Activated T-helper 17 cell treated with anti-CD3 and anti-CD28 coated beads, Interleukin-2, amount 50 U/mL, for 72 hours (primary cell): ENCODE measurements at regions not wholly inside any gene's neighbourhood (a gene's known extent, or its start where the extent isn't known, plus 50 kb on each side); places are given as distances from the start of the nearest gene placed in this dataset.
A peak's percentile ranks its signal among the peaks of the same experiment; 100 is the strongest.

Experiments used
- ATAC-seq: fragments of 150-1000 bp; cut with Tn5 transposase; replicated peaks from 2 replicates; pipeline ENCODE4 v1.10.0; 2021; ENCODE audit warnings: mild to moderate bottlenecking, moderate library complexity
- H3K27ac Mint-ChIP-seq: one replicate; pipeline ENCODE4 v1.8.0; 2022; ENCODE audit warnings: mixed read lengths
- H3K27me3 Mint-ChIP-seq: one replicate; pipeline ENCODE4 v1.8.0; 2022; ENCODE audit warnings: mixed read lengths
- H3K36me3 Mint-ChIP-seq: one replicate; pipeline ENCODE4 v1.8.0; 2022; ENCODE audit warnings: low read depth, mild to moderate bottlenecking, mixed read lengths
- H3K4me1 Mint-ChIP-seq: one replicate; pipeline ENCODE4 v1.8.0; 2022; ENCODE audit warnings: mixed read lengths
- H3K4me3 Mint-ChIP-seq: one replicate; pipeline ENCODE4 v1.8.0; 2022; ENCODE audit warnings: mild to moderate bottlenecking, mixed read lengths
- H3K9me3 Mint-ChIP-seq: one replicate; pipeline ENCODE4 v1.8.0; 2022; ENCODE audit warnings: mixed read lengths

- ATAC-seq: no peak
These were observed 65.7 kb downstream of the UNC5CL start for GRCh38 chr6:40973304-40973703.

GRCh38 chr6:40972814-40973213, 66.2 kb downstream of the UNC5CL start:
- Mint-ChIP-seq H3K27me3 (peaks cover 44% of the 10 kb centered on the region), H3K4me1 (no peaks in the 10 kb centered on the region), H3K4me3 (no peak overlapping the region), H3K27ac (no peak overlapping the region), H3K36me3 (no peaks in the 10 kb centered on the region), H3K9me3 (peaks cover 10% of the 10 kb centered on the region)
- ATAC-seq: no peak

More at GRCh38 chr6:40973304-40973703, 65.7 kb downstream of the UNC5CL start:
- no peaks in the 10 kb centered on the region for H3K4me1 Mint-ChIP-seq
- H3K4me3 Mint-ChIP-seq: no peak overlapping the region
- H3K9me3 Mint-ChIP-seq: peaks cover 10% of the 10 kb centered on the region
- peaks cover 48% of the 10 kb centered on the region for H3K27me3 Mint-ChIP-seq
- H3K27ac Mint-ChIP-seq: no peak overlapping the region
- no peaks in the 10 kb centered on the region for H3K36me3 Mint-ChIP-seq

- no peaks in the 10 kb centered on the region for H3K4me1 Mint-ChIP-seq
- peaks cover 9% of the 10 kb centered on the region for H3K9me3 Mint-ChIP-seq
- no peak for ATAC-seq
- no peaks in the 10 kb centered on the region for H3K36me3 Mint-ChIP-seq
- no peak overlapping the region for H3K27ac Mint-ChIP-seq
- no peak overlapping the region for H3K4me3 Mint-ChIP-seq
- peaks cover 37% of the 10 kb centered on the region for H3K27me3 Mint-ChIP-seq
These were observed 66.8 kb downstream of the UNC5CL start for GRCh38 chr6:40972190-40972589.

GRCh38 chr6:40968620-40969164, 70.3 kb downstream of the UNC5CL start:
- Mint-ChIP-seq H3K27ac (no peak overlapping the region), H3K27me3 (peaks cover 9% of the 10 kb centered on the region), H3K36me3 (no peaks in the 10 kb centered on the region), H3K4me1 (no peaks in the 10 kb centered on the region), H3K9me3 (peaks cover 6% of the 10 kb centered on the region), H3K4me3 (no peak overlapping the region)
- no peak for ATAC-seq

- peaks cover 8% of the 10 kb centered on the region for H3K4me1 Mint-ChIP-seq
These were observed 72.2 kb downstream of the UNC5CL start for GRCh38 chr6:40966860-40967259.

GRCh38 chr6:40965046-40965445, 74.0 kb downstream of the UNC5CL start:
- no peak for ATAC-seq
- H3K4me3 Mint-ChIP-seq: no peak overlapping the region
- H3K27ac Mint-ChIP-seq: no peak overlapping the region
- H3K9me3 Mint-ChIP-seq: no peaks in the 10 kb centered on the region
- H3K4me1 Mint-ChIP-seq: peaks cover 8% of the 10 kb centered on the region
- H3K36me3 Mint-ChIP-seq: no peaks in the 10 kb centered on the region
- no peaks in the 10 kb centered on the region for H3K27me3 Mint-ChIP-seq

More at GRCh38 chr6:40966860-40967259, 72.2 kb downstream of the UNC5CL start:
- ATAC-seq: no peak
- peaks cover 5% of the 10 kb centered on the region for H3K27me3 Mint-ChIP-seq
- no peaks in the 10 kb centered on the region for H3K36me3 Mint-ChIP-seq
- H3K4me3 Mint-ChIP-seq: no peak overlapping the region
- peaks cover 3% of the 10 kb centered on the region for H3K9me3 Mint-ChIP-seq
- no peak overlapping the region for H3K27ac Mint-ChIP-seq

GRCh38 chr6:40963019-40963418, 76.0 kb downstream of the UNC5CL start:
- H3K9me3 Mint-ChIP-seq: no peaks in the 10 kb centered on the region
- H3K27me3 Mint-ChIP-seq: no peaks in the 10 kb centered on the region
- H3K27ac Mint-ChIP-seq: peak overlapping the region; percentile 87
- H3K4me1 Mint-ChIP-seq: peaks cover 8% of the 10 kb centered on the region
- peak; percentile 10 for ATAC-seq
- H3K4me3 Mint-ChIP-seq: no peak overlapping the region
- H3K36me3 Mint-ChIP-seq: no peaks in the 10 kb centered on the region

- peak overlapping the region; percentile 31 for H3K4me3 Mint-ChIP-seq
- ATAC-seq: peak; percentile 98
These were observed 76.8 kb downstream of the UNC5CL start for GRCh38 chr6:40962241-40962640.

GRCh38 chr6:40961831-40962230, 77.2 kb downstream of the UNC5CL start:
- H3K4me3 Mint-ChIP-seq: peak overlapping the region; percentile 31
- no peaks in the 10 kb centered on the region for H3K36me3 Mint-ChIP-seq
- peaks cover 8% of the 10 kb centered on the region for H3K4me1 Mint-ChIP-seq
- no peaks in the 10 kb centered on the region for H3K27me3 Mint-ChIP-seq
- peak overlapping the region; percentile 87 for H3K27ac Mint-ChIP-seq
- no peak for ATAC-seq
- H3K9me3 Mint-ChIP-seq: no peaks in the 10 kb centered on the region

More at GRCh38 chr6:40962241-40962640, 76.8 kb downstream of the UNC5CL start:
- no peaks in the 10 kb centered on the region for H3K27me3 Mint-ChIP-seq
- peaks cover 8% of the 10 kb centered on the region for H3K4me1 Mint-ChIP-seq
- no peaks in the 10 kb centered on the region for H3K36me3 Mint-ChIP-seq
- H3K27ac Mint-ChIP-seq: peak overlapping the region; percentile 87
- H3K9me3 Mint-ChIP-seq: no peaks in the 10 kb centered on the region

GRCh38 chr6:40960742-40961430, 78.1 kb downstream of the UNC5CL start:
- Mint-ChIP-seq H3K4me1 (peaks cover 8% of the 10 kb centered on the region), H3K36me3 (no peaks in the 10 kb centered on the region), H3K27me3 (no peaks in the 10 kb centered on the region), H3K4me3 (no peak overlapping the region), H3K9me3 (no peaks in the 10 kb centered on the region), H3K27ac (no peak overlapping the region)
- no peak for ATAC-seq

- no peak for ATAC-seq
- Mint-ChIP-seq H3K36me3 (no peaks in the 10 kb centered on the region), H3K4me3 (no peak overlapping the region), H3K9me3 (no peaks in the 10 kb centered on the region), H3K27me3 (no peaks in the 10 kb centered on the region), H3K4me1 (peaks cover 8% of the 10 kb centered on the region), H3K27ac (no peak overlapping the region)
These were observed 79.2 kb downstream of the UNC5CL start for GRCh38 chr6:40959781-40960327.

- peaks cover 8% of the 10 kb centered on the region for H3K4me1 Mint-ChIP-seq
- H3K27me3 Mint-ChIP-seq: peaks cover 3% of the 10 kb centered on the region
- H3K27ac Mint-ChIP-seq: peak overlapping the region; percentile 32
- no peak for ATAC-seq
- no peaks in the 10 kb centered on the region for H3K9me3 Mint-ChIP-seq
- H3K36me3 Mint-ChIP-seq: no peaks in the 10 kb centered on the region
- no peak overlapping the region for H3K4me3 Mint-ChIP-seq
These were observed 80.3 kb downstream of the UNC5CL start for GRCh38 chr6:40958738-40959137.

- Mint-ChIP-seq H3K4me1 (peaks cover 8% of the 10 kb centered on the region), H3K36me3 (no peaks in the 10 kb centered on the region), H3K4me3 (no peak overlapping the region), H3K27me3 (peaks cover 3% of the 10 kb centered on the region), H3K9me3 (no peaks in the 10 kb centered on the region), H3K27ac (no peak overlapping the region)
- ATAC-seq: no peak
These were observed 81.2 kb downstream of the UNC5CL start for GRCh38 chr6:40957616-40958492.

GRCh38 chr6:40956936-40957335, 82.1 kb downstream of the UNC5CL start:
- peaks cover under 1% of the 10 kb centered on the region for H3K4me1 Mint-ChIP-seq
- H3K9me3 Mint-ChIP-seq: no peaks in the 10 kb centered on the region
- ATAC-seq: no peak
- H3K4me3 Mint-ChIP-seq: no peak overlapping the region
- peaks cover 3% of the 10 kb centered on the region for H3K27me3 Mint-ChIP-seq
- no peaks in the 10 kb centered on the region for H3K36me3 Mint-ChIP-seq
- no peak overlapping the region for H3K27ac Mint-ChIP-seq
